ENCODE measurements at regions not wholly inside any gene's neighbourhood (a gene's known extent, or its start where the extent isn't known, plus 50 kb on each side); places are given as distances from the start of the nearest gene placed in this dataset.

GRCh38 chr16:85188822-85189672 is 76.8 kb upstream of the CIBAR2 start:
- no peak overlapping the region for H3K4me3 Mint-ChIP-seq
- CTCF ChIA-PET = no interaction called here
- ATAC-seq (no peak), DNase-seq (no peak)
- H3K27me3 Mint-ChIP-seq = peaks cover 9% of the 10 kb centered on the region
- no peak overlapping the region for H3K27ac Mint-ChIP-seq
- no peaks in the 10 kb centered on the region for H3K4me1 Mint-ChIP-seq
- H3K36me3 Mint-ChIP-seq = no peaks in the 10 kb centered on the region
- peaks cover 7% of the 10 kb centered on the region for H3K9me3 Mint-ChIP-seq (ENCODE audit: low read depth)

- H3K4me3 Mint-ChIP-seq = no peak overlapping the region
- H3K36me3 Mint-ChIP-seq = no peaks in the 10 kb centered on the region
- ATAC-seq = no peak
- no peaks in the 10 kb centered on the region for H3K4me1 Mint-ChIP-seq
- H3K27ac Mint-ChIP-seq = no peak overlapping the region
- no peak for DNase-seq
- CTCF ChIA-PET = no interaction called here
- no peaks in the 10 kb centered on the region for H3K9me3 Mint-ChIP-seq (ENCODE audit: low read depth)
- H3K27me3 Mint-ChIP-seq = peaks cover 11% of the 10 kb centered on the region
Measured at GRCh38 chr16:85190572-85190971, 78.3 kb upstream of the CIBAR2 start.

GRCh38 chr16:85191341-85191965 is 79.2 kb upstream of the CIBAR2 start:
- no peak overlapping the region for H3K27ac Mint-ChIP-seq
- H3K27me3 Mint-ChIP-seq = peaks cover 11% of the 10 kb centered on the region
- DNase-seq = no peak
- H3K4me3 Mint-ChIP-seq = no peak overlapping the region
- H3K36me3 Mint-ChIP-seq = no peaks in the 10 kb centered on the region
- no peaks in the 10 kb centered on the region for H3K4me1 Mint-ChIP-seq
- H3K9me3 Mint-ChIP-seq (ENCODE audit: low read depth) = no peaks in the 10 kb centered on the region
- no peak for ATAC-seq
- CTCF ChIA-PET = no interaction called here

GRCh38 chr16:85192238-85193114 is 80.2 kb upstream of the CIBAR2 start:
- Mint-ChIP-seq H3K27me3 (peaks cover 11% of the 10 kb centered on the region), H3K27ac (no peak overlapping the region), H3K4me3 (no peak overlapping the region), H3K36me3 (no peaks in the 10 kb centered on the region), H3K9me3 (ENCODE audit: low read depth) (no peaks in the 10 kb centered on the region), H3K4me1 (no peaks in the 10 kb centered on the region)
- ATAC-seq (no peak), DNase-seq (no peak)
- CTCF ChIA-PET = no interaction called here

- Mint-ChIP-seq H3K27ac (no peak overlapping the region), H3K9me3 (ENCODE audit: low read depth) (no peaks in the 10 kb centered on the region), H3K4me3 (no peak overlapping the region), H3K36me3 (no peaks in the 10 kb centered on the region), H3K27me3 (peaks cover 11% of the 10 kb centered on the region), H3K4me1 (no peaks in the 10 kb centered on the region)
- DNase-seq (no peak), ATAC-seq (no peak)
- CTCF ChIA-PET = no interaction called here
Measured at GRCh38 chr16:85193115-85193493, 80.8 kb upstream of the CIBAR2 start.

- CTCF ChIA-PET = no interaction called here
- Mint-ChIP-seq H3K4me1 (no peaks in the 10 kb centered on the region), H3K27me3 (peaks cover 11% of the 10 kb centered on the region), H3K36me3 (no peaks in the 10 kb centered on the region), H3K4me3 (no peak overlapping the region), H3K9me3 (ENCODE audit: low read depth) (no peaks in the 10 kb centered on the region), H3K27ac (no peak overlapping the region)
- DNase-seq = no peak
- ATAC-seq = no peak
Measured at GRCh38 chr16:85193876-85194275, 81.6 kb upstream of the CIBAR2 start.

- CTCF ChIA-PET = no interaction called here
- H3K4me1 Mint-ChIP-seq = no peaks in the 10 kb centered on the region
- H3K36me3 Mint-ChIP-seq = no peaks in the 10 kb centered on the region
- H3K27me3 Mint-ChIP-seq = peaks cover 7% of the 10 kb centered on the region
- no peak overlapping the region for H3K4me3 Mint-ChIP-seq
- H3K27ac Mint-ChIP-seq = no peak overlapping the region
- DNase-seq (no peak), ATAC-seq (no peak)
- H3K9me3 Mint-ChIP-seq (ENCODE audit: low read depth) = no peaks in the 10 kb centered on the region
Measured at GRCh38 chr16:85194307-85195270, 82.3 kb upstream of the CIBAR2 start.

GRCh38 chr16:85195271-85195647 is 83.0 kb upstream of the CIBAR2 start:
- DNase-seq = no peak
- Mint-ChIP-seq H3K27ac (no peak overlapping the region), H3K9me3 (ENCODE audit: low read depth) (no peaks in the 10 kb centered on the region), H3K36me3 (no peaks in the 10 kb centered on the region), H3K27me3 (peaks cover 2% of the 10 kb centered on the region), H3K4me1 (no peaks in the 10 kb centered on the region), H3K4me3 (no peak overlapping the region)
- ATAC-seq = no peak
- CTCF ChIA-PET = no interaction called here

GRCh38 chr16:85195900-85196772 is 83.9 kb upstream of the CIBAR2 start:
- Mint-ChIP-seq H3K27me3 (peaks cover 2% of the 10 kb centered on the region), H3K4me3 (no peak overlapping the region), H3K4me1 (no peaks in the 10 kb centered on the region), H3K36me3 (no peaks in the 10 kb centered on the region), H3K27ac (no peak overlapping the region), H3K9me3 (ENCODE audit: low read depth) (no peaks in the 10 kb centered on the region)
- no peak for ATAC-seq
- CTCF ChIA-PET = no interaction called here
- DNase-seq = no peak

GRCh38 chr16:85196976-85197375 is 84.7 kb upstream of the CIBAR2 start:
- peaks cover 2% of the 10 kb centered on the region for H3K27me3 Mint-ChIP-seq
- no peak overlapping the region for H3K4me3 Mint-ChIP-seq
- no peak for ATAC-seq
- no peak for DNase-seq
- no peak overlapping the region for H3K27ac Mint-ChIP-seq
- CTCF ChIA-PET = no interaction called here
- H3K9me3 Mint-ChIP-seq (ENCODE audit: low read depth) = no peaks in the 10 kb centered on the region
- no peaks in the 10 kb centered on the region for H3K36me3 Mint-ChIP-seq
- H3K4me1 Mint-ChIP-seq = no peaks in the 10 kb centered on the region

- H3K9me3 Mint-ChIP-seq (ENCODE audit: low read depth) = no peaks in the 10 kb centered on the region
- H3K27me3 Mint-ChIP-seq = peaks cover 2% of the 10 kb centered on the region
- no peaks in the 10 kb centered on the region for H3K4me1 Mint-ChIP-seq
- no peak overlapping the region for H3K4me3 Mint-ChIP-seq
- no peak for DNase-seq
- CTCF ChIA-PET = no interaction called here
- H3K36me3 Mint-ChIP-seq = no peaks in the 10 kb centered on the region
- no peak for ATAC-seq
- no peak overlapping the region for H3K27ac Mint-ChIP-seq
Measured at GRCh38 chr16:85197611-85198566, 85.6 kb upstream of the CIBAR2 start.

Measured in activated CD8-positive, alpha-beta memory T cell treated with anti-CD3 and anti-CD28 coated beads, Interleukin-2, amount 10 ng/mL, durations not matched to agents 7 days and 5 days (primary cell).